SKM-1 treated with dmso at 0.1 percent for 144 hours (cell line): ENCODE measurements at regions not wholly inside any gene's neighbourhood (a gene's known extent, or its start where the extent isn't known, plus 50 kb on each side); places are given as distances from the start of the nearest gene placed in this dataset.
A peak's percentile ranks its signal among the peaks of the same experiment; 100 is the strongest.
"Not testable (repeated sequence)": the region's sequence is repeated elsewhere in the genome, so short reads cannot be mapped to it uniquely, and the experiment has no call there.

Experiments used
- DNase-seq: peaks from one replicate; lab custom pipeline; 2025; ENCODE audit not compliant: unreplicated experiment; lab: John Stamatoyannopoulos, UW

- no peak for DNase-seq
These were observed 50.8 kb upstream of the BOD1L1 start for GRCh38 chr4:13678186-13678924.

GRCh38 chr4:13681570-13681969 is 54.0 kb upstream of the BOD1L1 start:
- DNase-seq, result no peak

GRCh38 chr4:13694256-13694655 is 66.7 kb upstream of the BOD1L1 start:
- no peak for DNase-seq

- DNase-seq, result no peak
These were observed 70.8 kb upstream of the BOD1L1 start for GRCh38 chr4:13698296-13698695.

GRCh38 chr4:13700021-13700857 is 72.7 kb upstream of the BOD1L1 start:
- no peak for DNase-seq

- DNase-seq, result not testable (repeated sequence)
These were observed 73.3 kb upstream of the BOD1L1 start for GRCh38 chr4:13700858-13701140.

- no peak for DNase-seq
These were observed 74.5 kb upstream of the BOD1L1 start for GRCh38 chr4:13701937-13702446.

GRCh38 chr4:13703096-13703495 is 75.6 kb upstream of the BOD1L1 start:
- DNase-seq, result no peak

- peak; percentile 26 for DNase-seq
These were observed 76.5 kb upstream of the BOD1L1 start for GRCh38 chr4:13704035-13704434.

- no peak for DNase-seq
These were observed 77.2 kb upstream of the BOD1L1 start for GRCh38 chr4:13704761-13705160.

- DNase-seq, result no peak
These were observed 78.1 kb upstream of the BOD1L1 start for GRCh38 chr4:13705521-13706041.

- DNase-seq, result no peak
These were observed 78.6 kb upstream of the BOD1L1 start for GRCh38 chr4:13706120-13706519.

GRCh38 chr4:13706716-13707115 is 79.2 kb upstream of the BOD1L1 start:
- DNase-seq, result no peak

GRCh38 chr4:13710246-13710885 is 82.8 kb upstream of the BOD1L1 start:
- DNase-seq, result no peak

GRCh38 chr4:13711233-13711785 is 83.8 kb upstream of the BOD1L1 start:
- no peak for DNase-seq

- no peak for DNase-seq
These were observed 94.4 kb upstream of the BOD1L1 start for GRCh38 chr4:13721894-13722293.

GRCh38 chr4:13722649-13723048 is 95.1 kb upstream of the BOD1L1 start:
- DNase-seq, result no peak

- DNase-seq, result no peak
These were observed 101.2 kb upstream of the BOD1L1 start for GRCh38 chr4:13728761-13729160.

- DNase-seq, result no peak
These were observed 103.5 kb upstream of the BOD1L1 start for GRCh38 chr4:13731019-13731418.

- DNase-seq, result no peak
These were observed 106.3 kb upstream of the BOD1L1 start for GRCh38 chr4:13733817-13734216.

GRCh38 chr4:13750594-13750993 is 123.1 kb upstream of the BOD1L1 start:
- no peak for DNase-seq
